ENCODE measurements at regions not wholly inside any gene's neighbourhood (a gene's known extent, or its start where the extent isn't known, plus 50 kb on each side); places are given as distances from the start of the nearest gene placed in this dataset.

- DNase-seq: no peak
- no peak for ATAC-seq (ENCODE audit: low read depth)
- Mint-ChIP-seq H3K27ac (no peak overlapping the region), H3K36me3 (no peaks in the 10 kb centered on the region), H3K4me1 (no peaks in the 10 kb centered on the region), H3K9me3 (no peaks in the 10 kb centered on the region), H3K4me3 (no peak overlapping the region), H3K27me3 (no peaks in the 10 kb centered on the region)
- POLR2A ChIA-PET: no interaction called here
These were observed 193.6 kb downstream of the SLC39A8 start for GRCh38 chr4:102151696-102152095.

GRCh38 chr4:102143433-102143832, 201.8 kb downstream of the SLC39A8 start:
- no peak overlapping the region for H3K27ac Mint-ChIP-seq
- H3K4me1 Mint-ChIP-seq: no peaks in the 10 kb centered on the region
- ATAC-seq (ENCODE audit: low read depth) (no peak), DNase-seq (no peak)
- no peak overlapping the region for H3K4me3 Mint-ChIP-seq
- no peaks in the 10 kb centered on the region for H3K9me3 Mint-ChIP-seq
- H3K36me3 Mint-ChIP-seq: no peaks in the 10 kb centered on the region
- POLR2A ChIA-PET: no interaction called here
- peaks cover 12% of the 10 kb centered on the region for H3K27me3 Mint-ChIP-seq

DNA sequence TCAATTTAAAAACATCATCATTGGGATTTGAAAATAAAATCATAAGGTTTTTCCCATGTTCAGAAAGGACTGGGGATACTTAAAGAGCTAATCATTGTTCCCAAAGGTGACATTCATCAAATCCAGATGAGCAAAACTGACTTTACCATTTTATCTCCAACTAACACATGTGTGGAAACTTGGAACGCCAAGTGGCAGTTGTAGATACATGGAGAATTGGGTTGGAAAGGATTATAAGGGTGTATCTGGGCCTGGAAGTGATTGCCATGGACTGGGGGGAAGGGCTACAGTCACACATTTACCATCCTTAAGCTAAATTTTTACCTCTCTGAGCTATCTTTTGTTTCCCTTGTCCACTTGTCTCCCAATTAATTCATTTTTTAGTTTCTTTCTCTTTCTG, 203.4 kb downstream of the SLC39A8 start:
- POLR2A ChIA-PET: no interaction called here

GRCh38 chr4:102139932-102140331, 205.3 kb downstream of the SLC39A8 start:
- POLR2A ChIA-PET: no interaction called here
- DNase-seq: no peak
- no peaks in the 10 kb centered on the region for H3K4me1 Mint-ChIP-seq
- H3K27me3 Mint-ChIP-seq: peaks cover 12% of the 10 kb centered on the region
- H3K27ac Mint-ChIP-seq: no peak overlapping the region
- ATAC-seq (ENCODE audit: low read depth): no peak
- H3K9me3 Mint-ChIP-seq: no peaks in the 10 kb centered on the region
- H3K4me3 Mint-ChIP-seq: no peak overlapping the region
- H3K36me3 Mint-ChIP-seq: no peaks in the 10 kb centered on the region

More for the DNA sequence above, 203.4 kb downstream of the SLC39A8 start:
- Mint-ChIP-seq H3K9me3 (no peaks in the 10 kb centered on the region), H3K36me3 (no peaks in the 10 kb centered on the region), H3K4me1 (no peaks in the 10 kb centered on the region), H3K27ac (no peak overlapping the region), H3K4me3 (no peak overlapping the region), H3K27me3 (peaks cover 12% of the 10 kb centered on the region)
- DNase-seq (no peak), ATAC-seq (ENCODE audit: low read depth) (no peak)

DNA sequence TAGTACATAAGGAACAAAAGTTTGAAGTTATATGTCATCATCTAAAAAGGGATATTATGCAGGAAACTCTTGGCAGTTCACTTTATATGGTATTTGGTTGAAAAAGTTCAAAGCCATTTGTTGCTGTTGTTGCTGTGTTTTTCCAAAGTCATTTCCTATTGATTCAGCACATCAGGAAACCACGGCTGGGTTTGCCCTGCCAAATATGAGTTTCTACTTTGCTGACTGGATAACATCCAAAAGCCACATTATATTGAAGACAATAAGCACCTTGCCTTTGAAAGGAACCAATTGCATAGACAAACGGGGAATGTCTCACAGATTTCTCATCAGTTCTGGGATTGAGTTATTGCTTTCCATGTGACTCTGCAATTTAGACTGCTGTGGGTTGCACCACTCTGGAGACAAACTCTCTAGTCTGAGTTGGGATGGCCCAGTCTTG, 206.1 kb downstream of the SLC39A8 start:
- DNase-seq: no peak
- no peaks in the 10 kb centered on the region for H3K4me1 Mint-ChIP-seq
- POLR2A ChIA-PET: no interaction called here
- no peak for ATAC-seq (ENCODE audit: low read depth)
- peaks cover 12% of the 10 kb centered on the region for H3K27me3 Mint-ChIP-seq
- H3K27ac Mint-ChIP-seq: no peak overlapping the region
- H3K9me3 Mint-ChIP-seq: no peaks in the 10 kb centered on the region
- H3K4me3 Mint-ChIP-seq: no peak overlapping the region
- H3K36me3 Mint-ChIP-seq: no peaks in the 10 kb centered on the region

- DNase-seq (no peak), ATAC-seq (ENCODE audit: low read depth) (no peak)
- H3K36me3 Mint-ChIP-seq: no peaks in the 10 kb centered on the region
- H3K4me3 Mint-ChIP-seq: no peak overlapping the region
- H3K27me3 Mint-ChIP-seq: peaks cover 9% of the 10 kb centered on the region
- no peak overlapping the region for H3K27ac Mint-ChIP-seq
- H3K4me1 Mint-ChIP-seq: no peaks in the 10 kb centered on the region
- POLR2A ChIA-PET: no interaction called here
- no peaks in the 10 kb centered on the region for H3K9me3 Mint-ChIP-seq
These were observed 208.1 kb downstream of the SLC39A8 start for GRCh38 chr4:102137217-102137616.

DNA sequence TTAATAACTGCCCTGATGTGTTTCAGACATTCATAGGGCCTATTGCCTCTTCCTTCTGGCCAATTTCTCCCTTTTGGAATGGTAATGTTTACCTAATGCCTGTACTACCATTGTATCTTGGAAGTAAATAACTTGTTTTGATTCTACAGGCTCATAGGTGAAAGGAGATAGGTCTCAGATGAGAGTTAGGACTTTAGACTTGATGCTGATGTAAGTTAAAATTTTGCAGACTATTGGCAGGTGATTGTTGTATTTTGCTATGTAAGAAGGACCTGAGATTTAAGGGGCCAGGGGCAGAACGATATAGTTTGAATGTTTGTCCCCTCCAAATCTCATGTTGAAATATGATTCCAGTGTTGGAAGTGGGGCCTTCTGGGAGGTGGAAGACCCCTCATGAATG, 215.5 kb downstream of the SLC39A8 start:
- Mint-ChIP-seq H3K4me1 (no peaks in the 10 kb centered on the region), H3K4me3 (no peak overlapping the region), H3K36me3 (no peaks in the 10 kb centered on the region), H3K27ac (no peak overlapping the region), H3K9me3 (no peaks in the 10 kb centered on the region), H3K27me3 (no peaks in the 10 kb centered on the region)
- no peak for DNase-seq
- POLR2A ChIA-PET: no interaction called here
- ATAC-seq (ENCODE audit: low read depth): no peak

Measured in activated naive CD8-positive, alpha-beta T cell treated with anti-CD3 and anti-CD28 coated beads, Interleukin-2, amount 10 ng/mL, durations not matched to agents 7 days and 5 days (primary cell).